Type B pancreatic cell (in vitro differentiated cells): ENCODE measurements at regions not wholly inside any gene's neighbourhood (a gene's known extent, or its start where the extent isn't known, plus 50 kb on each side); places are given as distances from the start of the nearest gene placed in this dataset.
"Not testable (repeated sequence)": the region's sequence is repeated elsewhere in the genome, so short reads cannot be mapped to it uniquely, and the experiment has no call there.

Source experiments
- DNase-seq: peaks from one replicate; pipeline ENCODE4 v3.0.0; 2021; ENCODE audit warnings: mixed read lengths; ENCODE audit not compliant: unreplicated experiment; ENCODE audit errors: extremely low spot score
- H3K27ac Mint-ChIP-seq: 2 replicates; pipeline ENCODE4 v1.8.0; 2021; ENCODE audit warnings: mild to moderate bottlenecking, mixed read lengths
- H3K27me3 Mint-ChIP-seq: 2 replicates; pipeline ENCODE4 v1.8.0; 2021; ENCODE audit warnings: mixed read lengths
- H3K36me3 Mint-ChIP-seq: 2 replicates; pipeline ENCODE4 v1.8.0; 2021; ENCODE audit warnings: mixed read lengths
- H3K4me1 Mint-ChIP-seq: one replicate; pipeline ENCODE4 v1.8.0; 2021; ENCODE audit warnings: mixed read lengths; ENCODE audit not compliant: unreplicated experiment
- H3K4me3 Mint-ChIP-seq: 2 replicates; pipeline ENCODE4 v1.8.0; 2021; ENCODE audit warnings: mild to moderate bottlenecking, mixed read lengths
- H3K9me3 Mint-ChIP-seq: 2 replicates; pipeline ENCODE4 v1.8.0; 2021; ENCODE audit warnings: mixed read lengths
- TF ChIP-seq, protein P1 (sequence below): fragments of 200-600 bp; sonication (generic); conservative IDR thresholded peaks from 2 replicates; pipeline ENCODE4 v1.5.0; 2021; ENCODE audit warnings: antibody characterized with exemption, mild to moderate bottlenecking

GRCh38 chr4:170170861-170171260 lies 81.1 kb upstream of the AADAT start:
- TF ChIP-seq, protein P1, sequence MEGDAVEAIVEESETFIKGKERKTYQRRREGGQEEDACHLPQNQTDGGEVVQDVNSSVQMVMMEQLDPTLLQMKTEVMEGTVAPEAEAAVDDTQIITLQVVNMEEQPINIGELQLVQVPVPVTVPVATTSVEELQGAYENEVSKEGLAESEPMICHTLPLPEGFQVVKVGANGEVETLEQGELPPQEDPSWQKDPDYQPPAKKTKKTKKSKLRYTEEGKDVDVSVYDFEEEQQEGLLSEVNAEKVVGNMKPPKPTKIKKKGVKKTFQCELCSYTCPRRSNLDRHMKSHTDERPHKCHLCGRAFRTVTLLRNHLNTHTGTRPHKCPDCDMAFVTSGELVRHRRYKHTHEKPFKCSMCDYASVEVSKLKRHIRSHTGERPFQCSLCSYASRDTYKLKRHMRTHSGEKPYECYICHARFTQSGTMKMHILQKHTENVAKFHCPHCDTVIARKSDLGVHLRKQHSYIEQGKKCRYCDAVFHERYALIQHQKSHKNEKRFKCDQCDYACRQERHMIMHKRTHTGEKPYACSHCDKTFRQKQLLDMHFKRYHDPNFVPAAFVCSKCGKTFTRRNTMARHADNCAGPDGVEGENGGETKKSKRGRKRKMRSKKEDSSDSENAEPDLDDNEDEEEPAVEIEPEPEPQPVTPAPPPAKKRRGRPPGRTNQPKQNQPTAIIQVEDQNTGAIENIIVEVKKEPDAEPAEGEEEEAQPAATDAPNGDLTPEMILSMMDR = no peak
- Mint-ChIP-seq H3K36me3 (no peaks in the 10 kb centered on the region), H3K27me3 (no peaks in the 10 kb centered on the region), H3K4me3 (no peak overlapping the region), H3K9me3 (no peaks in the 10 kb centered on the region), H3K4me1 (peaks cover 8% of the 10 kb centered on the region), H3K27ac (no peak overlapping the region)
- no peak for DNase-seq

DNA sequence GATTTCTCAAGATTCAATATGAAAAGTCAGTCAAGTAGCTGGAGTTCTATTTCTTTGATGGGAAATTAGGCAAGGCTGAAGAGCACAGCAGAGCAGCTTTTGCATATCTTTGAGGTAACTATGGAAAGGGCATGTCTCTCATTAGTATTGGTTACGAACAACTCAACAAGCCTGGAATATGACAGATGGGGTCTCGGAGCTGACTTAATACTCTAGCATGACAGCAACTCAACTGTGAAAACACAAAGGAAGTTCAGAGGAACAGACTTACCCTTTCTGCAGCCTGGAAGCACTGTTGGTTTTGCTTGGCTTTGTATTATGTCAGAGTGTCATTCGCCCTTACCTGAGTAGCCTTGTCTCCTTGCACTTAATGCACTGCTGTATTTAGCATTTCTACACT lies 79.9 kb upstream of the AADAT start:
- H3K36me3 Mint-ChIP-seq = no peaks in the 10 kb centered on the region
- DNase-seq = no peak
- peaks cover 8% of the 10 kb centered on the region for H3K4me1 Mint-ChIP-seq
- H3K27me3 Mint-ChIP-seq = no peaks in the 10 kb centered on the region
- no peak overlapping the region for H3K27ac Mint-ChIP-seq
- no peaks in the 10 kb centered on the region for H3K9me3 Mint-ChIP-seq
- TF ChIP-seq, protein P1 = no peak
- no peak overlapping the region for H3K4me3 Mint-ChIP-seq

DNA sequence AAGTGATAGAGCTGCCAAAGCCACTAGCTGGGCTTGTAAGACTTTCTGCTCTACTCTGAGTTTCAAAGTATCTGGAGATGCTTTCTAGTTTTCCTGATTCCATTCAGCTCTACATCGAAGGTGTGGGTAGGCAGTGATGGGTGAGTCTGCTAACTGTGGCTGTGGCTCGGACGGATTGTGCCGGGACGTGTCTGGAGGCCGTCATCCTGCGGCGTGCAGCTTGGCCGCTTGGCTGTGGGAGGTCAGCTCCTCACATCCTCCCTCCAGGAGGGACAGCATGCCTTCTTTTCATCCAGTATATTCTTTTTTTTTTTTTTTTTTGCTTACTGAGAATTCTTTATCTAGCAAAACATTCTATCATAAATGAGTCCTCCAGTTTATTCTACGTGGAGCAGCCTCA lies 77.9 kb upstream of the AADAT start:
- Mint-ChIP-seq H3K9me3 (no peaks in the 10 kb centered on the region), H3K4me3 (no peak overlapping the region), H3K36me3 (no peaks in the 10 kb centered on the region), H3K27ac (no peak overlapping the region), H3K4me1 (peaks cover 8% of the 10 kb centered on the region), H3K27me3 (no peaks in the 10 kb centered on the region)
- no peak for DNase-seq
- TF ChIP-seq, protein P1 = no peak

DNA sequence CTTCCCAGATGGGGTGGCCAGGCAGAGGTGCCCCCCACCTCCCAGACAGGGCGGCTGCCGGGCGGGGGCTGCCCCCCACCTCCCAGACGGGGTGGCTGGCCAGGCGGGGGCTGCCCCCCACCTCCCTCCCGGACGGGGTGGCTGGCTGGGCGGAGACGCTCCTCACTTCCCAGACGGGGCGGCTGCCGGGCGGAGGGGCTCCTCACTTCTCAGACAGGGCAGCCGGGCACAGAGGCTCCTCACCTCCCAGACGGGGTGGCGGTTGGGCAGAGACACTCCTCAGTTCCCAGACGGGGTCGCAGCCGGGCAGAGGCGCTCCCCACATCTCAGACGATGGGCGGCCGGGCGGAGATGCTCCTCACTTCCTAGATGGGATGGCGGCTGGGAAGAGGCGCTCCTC lies 76.4 kb upstream of the AADAT start:
- not testable (repeated sequence) for DNase-seq, H3K9me3 Mint-ChIP-seq, H3K27me3 Mint-ChIP-seq, H3K4me3 Mint-ChIP-seq, H3K4me1 Mint-ChIP-seq, H3K27ac Mint-ChIP-seq, H3K36me3 Mint-ChIP-seq

DNA sequence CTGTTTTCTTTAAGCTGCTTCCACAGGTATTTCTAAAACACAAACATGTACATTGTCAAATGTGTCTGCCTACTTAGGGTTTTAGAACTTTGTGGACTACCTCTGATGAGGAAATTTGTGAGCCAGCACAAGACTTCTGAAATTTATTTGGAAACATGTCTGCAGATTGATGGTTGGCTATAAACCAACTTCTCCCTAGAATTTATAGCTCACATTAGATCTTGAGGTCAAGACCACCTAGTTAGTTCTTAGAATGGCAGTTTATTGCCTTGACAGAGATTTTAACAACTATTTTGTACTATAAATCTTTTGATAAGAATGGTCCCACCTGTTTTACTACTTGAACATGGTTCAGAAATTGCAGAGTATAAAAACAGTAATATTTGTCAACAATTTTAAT lies 72.7 kb upstream of the AADAT start:
- TF ChIP-seq, protein P1 = no peak
- Mint-ChIP-seq H3K4me3 (no peak overlapping the region), H3K27ac (no peak overlapping the region), H3K9me3 (peaks cover 6% of the 10 kb centered on the region), H3K36me3 (no peaks in the 10 kb centered on the region), H3K4me1 (no peaks in the 10 kb centered on the region), H3K27me3 (no peaks in the 10 kb centered on the region)
- DNase-seq = no peak

DNA sequence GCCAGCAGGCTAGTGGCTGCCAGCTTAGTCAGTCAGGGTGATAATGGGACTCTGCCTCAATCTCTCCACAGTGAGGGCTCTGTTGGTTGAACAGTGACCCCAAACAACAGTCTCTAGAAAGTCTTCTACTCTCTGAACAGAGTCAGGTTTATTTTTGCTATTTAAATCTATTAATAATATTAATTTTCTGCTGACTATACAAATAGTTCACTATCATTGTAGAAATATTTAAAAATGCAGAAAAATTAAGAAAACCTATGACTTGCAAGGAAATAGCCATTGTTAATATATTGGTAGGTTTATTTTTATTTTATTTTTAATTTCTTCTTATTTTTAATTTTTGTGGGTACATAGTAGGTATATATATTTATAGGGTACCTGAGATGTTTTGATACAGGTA lies 67.9 kb upstream of the AADAT start:
- Mint-ChIP-seq H3K9me3 (peaks cover 6% of the 10 kb centered on the region), H3K27me3 (no peaks in the 10 kb centered on the region), H3K4me3 (no peak overlapping the region), H3K27ac (no peak overlapping the region), H3K4me1 (no peaks in the 10 kb centered on the region), H3K36me3 (no peaks in the 10 kb centered on the region)
- TF ChIP-seq, protein P1 = no peak
- DNase-seq = no peak
